HG02840 (cell line): ENCODE measurements at regions not wholly inside any gene's neighbourhood (a gene's known extent, or its start where the extent isn't known, plus 50 kb on each side); places are given as distances from the start of the nearest gene placed in this dataset.

ENCODE experiments used
- ATAC-seq: cut with Tn5 transposase; IDR thresholded peaks from one replicate; pipeline ENCODE4 v1.9.1; 2021; ENCODE audit warnings: mild to moderate bottlenecking, moderate library complexity, moderate number of reproducible peaks; ENCODE audit not compliant: unreplicated experiment, low FRiP score

DNA sequence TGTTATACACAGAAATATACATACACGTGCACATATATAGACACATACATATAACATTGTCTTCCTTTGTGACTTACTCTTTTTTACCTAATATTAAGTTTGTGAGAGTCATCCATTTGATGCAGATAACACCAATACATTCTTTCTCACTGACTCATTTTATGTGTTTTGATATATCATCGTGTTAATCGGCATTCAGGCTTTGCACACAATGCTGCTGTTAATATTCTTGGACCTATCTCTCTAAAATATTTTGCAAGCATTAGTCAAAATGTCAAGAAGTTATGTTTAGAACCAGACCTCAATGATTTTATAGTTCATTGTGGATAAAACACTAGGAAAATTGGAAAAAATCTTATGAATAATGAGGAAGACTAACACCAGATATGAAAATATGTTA lies 441.1 kb downstream of the LRATD1 start:
- no peak for ATAC-seq

DNA sequence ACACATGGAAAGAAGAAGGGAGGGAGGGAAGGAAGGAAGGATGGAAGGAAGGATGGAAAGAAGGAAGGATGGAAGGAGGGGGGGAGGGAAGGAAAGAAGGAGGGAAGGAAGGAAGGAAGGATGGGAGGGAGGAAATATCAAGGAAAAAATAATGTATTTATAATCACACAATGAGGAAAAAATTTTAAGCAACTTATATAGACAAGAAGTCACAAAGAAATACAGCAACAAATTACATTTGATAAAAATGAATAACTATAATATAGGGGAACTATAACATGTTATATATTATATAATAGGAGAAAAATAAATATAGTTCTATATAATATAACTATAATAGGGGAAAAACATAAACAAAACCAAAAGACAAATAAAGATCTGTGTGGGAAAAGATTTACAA lies 441.8 kb downstream of the LRATD1 start:
- ATAC-seq = no peak

DNA sequence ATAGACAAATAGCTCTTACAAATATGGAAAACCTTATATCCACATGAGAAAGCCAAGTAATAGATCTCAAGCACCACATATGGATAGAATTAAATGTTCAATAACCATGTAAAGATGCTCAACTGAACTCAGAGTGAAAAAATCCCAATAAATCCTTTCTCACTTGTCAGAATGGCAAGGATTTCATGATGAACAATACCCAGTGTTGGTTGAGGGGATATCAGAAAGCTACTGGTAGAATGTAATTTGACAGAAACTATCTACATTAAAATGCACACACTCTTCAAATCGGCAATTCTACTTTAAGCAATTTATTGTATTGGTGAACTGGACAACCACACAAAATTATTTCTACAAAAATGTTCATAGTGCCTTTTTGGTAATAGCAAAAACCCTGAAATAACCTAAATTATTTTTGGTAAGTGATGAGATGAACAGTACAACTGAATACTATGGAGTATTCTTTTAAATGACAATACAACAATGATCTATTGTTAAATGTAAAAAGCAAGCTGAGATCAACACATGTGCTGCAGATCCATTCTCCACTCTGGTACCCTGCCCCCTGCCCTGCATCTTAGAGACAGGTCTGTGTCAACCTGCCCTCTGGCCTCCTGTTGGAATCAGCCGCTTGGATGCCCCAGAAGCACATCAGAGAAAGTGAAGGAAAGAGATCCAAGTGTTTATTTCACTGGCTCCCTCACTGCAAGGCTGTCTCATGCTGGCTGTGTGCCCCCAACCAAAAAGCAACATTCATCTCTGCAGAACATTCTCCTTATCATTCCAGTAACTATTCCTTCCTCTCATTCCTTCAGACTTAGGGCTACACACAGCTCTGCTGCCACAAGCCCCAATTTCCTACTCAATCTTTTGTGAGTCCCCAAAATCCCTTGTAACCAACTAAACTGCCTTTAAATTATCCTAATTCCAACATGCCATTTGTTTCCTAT lies 442.5 kb downstream of the LRATD1 start:
- ATAC-seq = no peak

DNA sequence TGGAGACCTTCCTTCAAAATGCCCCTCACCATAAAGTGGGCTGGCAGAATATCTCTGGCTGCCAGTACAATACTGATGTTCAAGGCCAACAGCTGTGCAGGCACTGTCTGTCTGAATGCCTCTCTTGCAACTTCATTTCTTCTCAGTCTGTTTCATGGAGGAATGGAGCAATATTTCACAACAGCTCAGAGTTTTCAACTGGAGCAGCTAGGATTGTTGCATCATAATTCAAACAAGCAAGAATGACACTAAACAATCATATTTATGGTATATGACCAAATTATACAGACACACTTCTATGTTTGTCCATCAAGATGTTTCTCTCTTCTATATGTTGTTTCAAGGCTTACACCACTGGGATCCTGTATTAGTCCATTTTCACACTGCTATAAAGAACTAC lies 444.2 kb downstream of the LRATD1 start:
- no peak for ATAC-seq

DNA sequence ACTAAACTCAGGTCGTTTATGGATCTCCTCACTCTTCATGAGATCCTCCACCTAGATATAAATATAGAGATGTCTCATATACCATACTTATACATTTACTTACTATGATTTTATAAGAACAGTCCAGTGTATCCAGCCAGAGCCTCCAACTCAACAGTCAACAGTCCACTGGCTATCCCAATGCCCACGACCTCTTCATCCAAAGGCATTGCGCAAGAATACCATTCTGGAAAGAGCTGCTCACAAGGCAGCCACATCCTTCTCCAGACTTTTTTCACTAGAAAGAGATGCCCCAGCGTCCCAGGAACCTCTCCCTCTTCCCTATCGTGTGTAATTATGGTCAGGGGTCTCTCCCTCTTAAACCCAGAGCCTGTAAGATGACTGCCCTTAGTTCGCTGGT lies 448.8 kb downstream of the LRATD1 start:
- ATAC-seq = no peak

DNA sequence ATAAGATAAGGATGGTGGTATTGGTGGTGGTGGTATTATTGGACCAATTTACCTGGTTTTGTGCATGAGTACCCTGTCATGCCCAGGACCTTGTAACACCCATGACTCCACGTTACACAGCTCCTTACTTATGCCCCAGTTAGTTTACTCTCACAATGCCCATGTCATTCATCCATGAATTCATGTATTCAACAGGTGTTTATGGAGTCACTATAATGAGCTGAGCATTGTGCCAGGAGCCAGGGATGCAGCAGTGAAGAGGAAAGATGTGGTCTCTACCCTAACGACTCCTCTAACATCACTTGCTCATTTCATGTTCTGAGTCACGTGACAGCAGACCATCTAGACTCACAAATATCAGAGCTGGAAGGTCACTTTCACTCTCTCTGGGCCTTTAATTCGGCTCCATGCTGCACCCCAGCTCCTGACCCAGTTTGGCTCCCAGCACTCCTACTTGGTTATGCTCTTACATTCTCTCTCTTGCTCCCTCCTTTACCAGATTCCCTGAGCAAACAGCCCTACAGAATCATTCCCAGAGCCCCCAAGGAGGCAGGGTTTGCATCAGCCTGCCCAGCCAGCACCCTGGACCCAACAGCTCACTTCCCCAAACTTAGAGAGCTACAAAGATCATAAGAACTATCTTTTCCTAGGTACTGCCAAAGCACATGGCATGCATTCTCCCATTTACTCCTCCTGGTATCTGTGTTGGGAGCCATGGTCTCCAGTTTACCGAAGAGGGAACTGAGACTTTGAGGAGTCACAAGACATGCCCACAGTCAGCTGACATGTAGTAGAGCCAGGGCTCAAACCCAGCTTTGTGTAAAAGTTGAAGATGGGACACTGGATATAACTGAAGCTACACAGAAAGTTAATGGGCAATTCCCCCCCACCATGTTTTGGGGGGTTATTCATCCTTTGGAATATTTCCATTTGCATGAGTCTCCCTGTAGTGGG lies 449.9 kb downstream of the LRATD1 start:
- ATAC-seq = no peak

DNA sequence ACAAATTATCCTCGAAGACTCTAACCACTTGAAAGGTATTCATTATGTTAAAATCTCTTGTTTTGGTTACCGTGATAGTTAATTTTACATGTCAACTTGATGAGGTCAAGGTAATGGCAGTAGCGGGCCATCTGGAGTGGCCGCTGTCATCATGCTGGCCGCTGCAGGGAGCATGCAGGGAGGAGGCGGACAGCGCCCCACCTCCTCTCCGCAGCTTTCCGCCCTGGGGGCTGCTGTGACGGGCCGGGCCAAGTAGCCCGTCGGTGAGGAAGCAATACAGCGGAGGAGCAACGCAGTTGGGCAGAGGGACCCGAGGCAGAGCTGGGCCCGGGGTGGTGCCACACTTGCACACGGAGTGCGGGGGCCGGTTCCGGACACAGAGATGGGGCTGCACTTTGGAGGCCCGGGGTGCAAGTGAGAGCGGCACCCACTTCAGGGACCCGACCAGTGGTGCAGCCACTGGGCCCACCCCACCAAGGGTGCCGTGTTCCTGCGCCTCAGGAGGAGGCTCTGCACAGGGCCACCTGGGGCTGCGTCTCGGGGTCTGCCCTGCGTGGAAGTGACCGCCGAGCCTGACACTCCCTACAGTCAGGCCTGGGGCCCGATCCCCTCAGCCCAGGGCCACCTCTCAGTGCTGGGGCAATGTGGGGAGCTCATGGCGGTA lies 452.4 kb downstream of the LRATD1 start:
- no peak for ATAC-seq

DNA sequence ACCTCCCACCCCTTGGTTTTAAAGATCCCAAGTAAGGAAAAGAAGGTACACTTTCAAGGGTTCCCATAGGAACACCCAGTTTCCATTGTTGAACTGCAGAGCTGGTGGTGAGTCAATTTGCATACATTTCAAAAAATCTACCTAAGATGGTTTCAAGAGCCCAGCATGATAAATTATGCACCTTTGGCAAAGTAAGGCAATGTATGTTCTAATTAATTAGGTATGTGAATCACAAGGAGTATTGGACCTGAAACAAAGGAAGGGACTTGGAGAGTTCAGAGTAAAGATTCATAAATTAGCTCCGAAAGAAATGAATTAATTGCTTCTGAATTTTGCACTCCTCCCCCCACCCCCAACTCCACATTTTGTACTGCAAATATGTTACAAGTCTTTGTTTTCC lies 459.7 kb downstream of the LRATD1 start:
- no peak for ATAC-seq

DNA sequence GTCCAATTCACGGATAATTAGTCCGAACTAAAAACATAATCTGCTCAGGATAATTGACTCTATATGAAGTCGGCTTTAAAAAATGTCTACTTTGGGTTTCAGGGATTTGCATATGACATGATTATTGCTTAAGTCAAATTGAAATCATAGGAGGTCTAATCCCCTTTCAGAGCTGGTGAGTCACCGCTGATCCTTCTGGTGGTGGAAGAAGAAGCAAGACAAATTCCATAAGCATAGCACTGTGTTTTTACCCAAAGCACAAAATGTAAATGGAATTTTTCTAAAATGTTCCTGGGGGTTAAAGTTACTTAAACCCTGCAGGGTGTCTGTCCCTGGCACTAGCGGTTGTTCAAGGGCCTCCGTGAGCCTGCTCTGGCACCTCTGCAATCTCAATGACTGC lies 460.2 kb downstream of the LRATD1 start:
- ATAC-seq = no peak

DNA sequence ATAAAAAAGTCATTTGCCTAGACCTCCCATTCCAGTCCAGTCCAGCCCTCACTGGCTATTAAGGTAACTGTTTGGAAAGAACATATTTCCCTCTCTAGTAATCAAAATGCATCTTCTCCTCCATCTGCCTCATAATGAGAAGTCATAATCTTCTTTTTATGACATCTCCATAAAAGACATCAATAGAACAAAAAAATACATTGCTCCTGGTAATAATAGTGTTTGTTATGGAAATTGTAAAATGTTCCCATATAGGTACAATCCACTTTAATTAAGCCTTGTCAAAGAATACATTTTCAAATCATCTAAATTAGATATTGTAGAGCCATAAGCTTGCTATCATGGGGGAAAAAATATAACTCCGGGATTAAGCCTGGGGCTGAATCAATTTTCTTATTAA lies 461.6 kb downstream of the LRATD1 start:
- no peak for ATAC-seq

DNA sequence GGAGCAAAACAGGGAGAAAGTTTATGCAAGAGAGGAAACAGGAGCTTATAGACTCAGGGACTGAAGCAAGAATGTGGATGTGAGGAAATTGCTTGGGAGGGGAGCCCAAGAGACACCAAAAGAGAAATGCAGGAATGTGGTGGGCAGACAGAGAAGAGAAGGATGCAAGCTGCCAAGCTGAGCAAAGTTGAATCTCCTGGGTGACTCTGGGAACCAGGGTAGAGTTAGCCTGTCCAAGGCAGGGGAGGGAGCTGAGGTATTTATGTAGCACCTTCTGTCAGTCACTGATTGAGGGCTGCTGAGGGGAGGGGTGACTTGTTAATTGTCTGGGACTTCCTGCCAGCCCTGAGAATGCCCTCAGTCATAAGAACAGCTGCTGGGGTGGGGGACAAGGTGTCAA lies 464.3 kb downstream of the NBAS start:
- ATAC-seq = no peak

DNA sequence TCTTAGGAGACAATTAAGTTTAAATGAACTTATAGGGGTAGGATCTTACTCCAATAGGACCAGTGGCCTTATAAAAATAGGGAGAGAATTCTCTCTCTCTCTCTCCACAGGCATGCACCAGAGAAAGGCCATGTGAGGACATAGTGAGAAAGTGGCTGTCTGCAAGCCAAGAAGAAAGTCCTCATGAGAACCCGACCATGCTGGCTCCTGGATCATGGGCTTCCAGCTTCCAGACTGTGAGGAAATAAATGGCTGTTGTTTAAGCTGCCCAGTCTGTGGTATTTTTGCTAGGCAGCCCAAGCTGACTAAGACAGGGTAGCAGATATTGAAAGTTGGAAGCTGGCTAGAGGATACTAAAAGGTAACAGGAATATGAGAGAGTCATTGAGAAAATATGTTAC lies 454.0 kb downstream of the NBAS start:
- ATAC-seq = no peak

DNA sequence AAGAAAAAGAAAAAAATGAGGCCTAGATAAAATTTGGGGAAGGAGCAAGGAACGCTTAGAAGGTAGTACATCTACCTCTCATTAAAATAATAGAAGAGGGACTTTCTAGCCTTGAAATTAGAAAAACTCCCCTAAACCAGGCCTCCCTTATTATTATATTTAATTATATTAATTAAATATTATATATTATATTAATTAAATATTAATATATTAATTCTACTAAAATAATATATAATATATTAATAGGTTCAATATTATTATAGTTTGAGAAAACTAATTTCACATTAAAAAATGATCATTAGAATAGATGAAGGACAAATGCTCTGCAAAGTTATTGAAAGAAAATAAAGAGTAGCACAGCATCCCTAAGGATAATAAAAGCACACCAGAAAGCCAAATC lies 449.4 kb downstream of the NBAS start:
- no peak for ATAC-seq

DNA sequence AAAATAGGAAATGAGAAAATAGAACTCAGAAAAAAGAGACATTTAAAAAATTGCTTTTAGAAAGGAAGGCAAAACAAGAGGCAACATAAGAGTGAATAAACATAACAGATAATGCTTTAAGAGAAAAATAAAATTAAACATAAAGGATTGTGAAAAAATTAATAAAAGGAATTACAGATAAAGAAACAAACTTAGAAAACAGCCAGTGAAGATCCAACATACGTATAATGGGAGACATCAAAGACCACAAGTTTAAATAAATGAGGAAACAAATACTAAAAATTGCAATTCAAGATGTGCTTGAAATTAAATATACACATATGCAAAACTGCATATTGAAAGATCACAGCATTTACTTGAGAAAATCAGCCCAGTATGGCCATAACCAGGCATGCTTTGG lies 448.9 kb downstream of the NBAS start:
- no peak for ATAC-seq

DNA sequence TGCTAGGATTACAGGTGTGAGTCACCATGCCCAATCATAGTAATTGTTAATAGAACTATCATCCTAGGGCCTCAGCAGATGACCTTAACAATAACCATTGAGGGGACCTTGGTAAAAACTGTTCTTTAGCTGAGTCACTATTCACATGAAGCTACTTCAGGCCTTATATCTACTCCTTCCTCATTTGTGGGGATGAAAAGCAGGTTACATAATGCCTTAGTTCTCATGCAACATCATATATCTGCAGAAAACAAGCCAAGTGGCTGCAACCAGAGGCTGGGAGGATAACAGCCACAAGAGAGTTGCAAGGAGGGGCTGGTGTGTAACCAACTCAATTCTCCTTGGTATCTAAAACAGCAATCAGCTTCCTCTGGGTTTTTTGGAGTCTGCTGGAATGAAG lies 445.4 kb downstream of the NBAS start:
- no peak for ATAC-seq

DNA sequence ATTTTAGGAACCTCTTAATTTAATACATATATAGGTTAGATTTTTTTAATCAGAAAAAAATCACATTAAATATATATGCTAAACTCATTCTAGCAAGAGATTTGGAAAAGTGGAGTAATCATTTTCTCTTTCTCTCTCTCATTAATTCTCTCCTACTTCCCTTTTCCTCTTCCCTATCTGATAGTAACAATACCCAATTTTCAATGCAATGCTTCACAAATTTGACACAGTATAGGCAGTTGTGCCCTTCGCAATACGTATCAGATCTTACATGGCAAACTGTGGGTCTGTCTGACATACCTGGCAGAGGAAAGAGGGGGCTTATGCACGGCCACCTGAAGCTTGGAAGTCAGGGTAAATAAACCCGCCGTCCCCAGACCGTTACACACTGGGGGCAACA lies 444.3 kb downstream of the NBAS start:
- no peak for ATAC-seq
